ENCODE measurements at regions not wholly inside any gene's neighbourhood (a gene's known extent, or its start where the extent isn't known, plus 50 kb on each side); places are given as distances from the start of the nearest gene placed in this dataset.

- H3K4me3 ChIP-seq (ENCODE audit: low read length): no peak overlapping the region
- DNase-seq (ENCODE audit: low read depth): no peak
- TF ChIP-seq CTCF (conservative IDR thresholded peaks at IDR 0.05; ENCODE audit: low read length): no peak
These were observed 194.2 kb downstream of the NHLRC3 start for GRCh38 chr13:39232401-39232980.

GRCh38 chr13:39232999-39233398 is 194.7 kb downstream of the NHLRC3 start:
- no peak for TF ChIP-seq CTCF (conservative IDR thresholded peaks at IDR 0.05; ENCODE audit: low read length)
- H3K4me3 ChIP-seq (ENCODE audit: low read length): no peak overlapping the region
- DNase-seq (ENCODE audit: low read depth): no peak

GRCh38 chr13:39233519-39233918 is 195.3 kb downstream of the NHLRC3 start:
- no peak for TF ChIP-seq CTCF (conservative IDR thresholded peaks at IDR 0.05; ENCODE audit: low read length)
- no peak for DNase-seq (ENCODE audit: low read depth)
- no peak overlapping the region for H3K4me3 ChIP-seq (ENCODE audit: low read length)

GRCh38 chr13:39244561-39245230 is 206.4 kb downstream of the NHLRC3 start:
- no peak for TF ChIP-seq CTCF (conservative IDR thresholded peaks at IDR 0.05; ENCODE audit: low read length)
- H3K4me3 ChIP-seq (ENCODE audit: low read length): no peak overlapping the region
- no peak for DNase-seq (ENCODE audit: low read depth)

GRCh38 chr13:39245688-39246087 is 207.4 kb downstream of the NHLRC3 start:
- no peak for TF ChIP-seq CTCF (conservative IDR thresholded peaks at IDR 0.05; ENCODE audit: low read length)
- H3K4me3 ChIP-seq (ENCODE audit: low read length): no peak overlapping the region
- DNase-seq (ENCODE audit: low read depth): no peak

GRCh38 chr13:39249982-39250381 is 211.7 kb downstream of the NHLRC3 start:
- no peak for TF ChIP-seq CTCF (conservative IDR thresholded peaks at IDR 0.05; ENCODE audit: low read length)
- no peak for DNase-seq (ENCODE audit: low read depth)
- no peak overlapping the region for H3K4me3 ChIP-seq (ENCODE audit: low read length)

GRCh38 chr13:39250440-39250839 is 212.2 kb downstream of the NHLRC3 start:
- H3K4me3 ChIP-seq (ENCODE audit: low read length): no peak overlapping the region
- TF ChIP-seq CTCF (conservative IDR thresholded peaks at IDR 0.05; ENCODE audit: low read length): no peak
- DNase-seq (ENCODE audit: low read depth): no peak
